SK-N-SH treated with all-trans-retinoic acid at 6 μM for 48 hours (cell line): ENCODE measurements at regions not wholly inside any gene's neighbourhood (a gene's known extent, or its start where the extent isn't known, plus 50 kb on each side); places are given as distances from the start of the nearest gene placed in this dataset.
"Not testable (repeated sequence)": the region's sequence is repeated elsewhere in the genome, so short reads cannot be mapped to it uniquely, and the experiment has no call there.

Source experiments
- ARNTL ChIP-seq: fragments of 450-650 bp; formaldehyde crosslinking; IDR thresholded peaks from 2 replicates; pipeline ENCODE4 v1.5.0; 2020; ENCODE audit warnings: low read depth, mild to moderate bottlenecking, moderate library complexity, borderline replicate concordance
- CREB5 ChIP-seq: fragments of 250-450 bp; sonication (Bioruptor Pico); IDR thresholded peaks from 2 replicates; pipeline ENCODE4 v1.5.1; 2020; ENCODE audit warnings: low read depth, mild to moderate bottlenecking, moderate library complexity
- GLIS3 ChIP-seq: fragments of 250-450 bp; sonication (Bioruptor Pico); IDR thresholded peaks from 2 replicates; pipeline ENCODE4 v1.5.0; 2020; ENCODE audit warnings: mild to moderate bottlenecking, moderate library complexity
- ISL1 ChIP-seq: fragments of 250-450 bp; sonication (Bioruptor Pico); IDR thresholded peaks from 2 replicates; pipeline ENCODE4 v2.1.2; 2022; ENCODE audit warnings: mild to moderate bottlenecking, moderate library complexity
- OSR1 ChIP-seq: fragments of 250-450 bp; sonication (Bioruptor Pico); IDR thresholded peaks from 2 replicates; pipeline ENCODE4 v1.8.0; 2022; ENCODE audit warnings: moderate library complexity, mild to moderate bottlenecking, inconsistent platforms
- PPARA ChIP-seq: fragments of 250-450 bp; sonication (Bioruptor Pico); IDR thresholded peaks from 2 replicates; pipeline ENCODE4 v1.5.0; 2020; ENCODE audit warnings: mild to moderate bottlenecking, borderline replicate concordance
- RARB ChIP-seq: fragments of 250-450 bp; sonication (Bioruptor Pico); IDR thresholded peaks from 2 replicates; pipeline ENCODE4 v1.8.0; 2021; ENCODE audit warnings: mild to moderate bottlenecking, moderate library complexity
- SNAI2 ChIP-seq: fragments of 250-450 bp; sonication (Bioruptor Pico); IDR thresholded peaks from 2 replicates; pipeline ENCODE4 v1.5.0; 2020; ENCODE audit warnings: mild to moderate bottlenecking, moderate library complexity
- TOX ChIP-seq: fragments of 250-450 bp; sonication (Bioruptor Pico); IDR thresholded peaks from 2 replicates; pipeline ENCODE4 v1.8.0; 2021; ENCODE audit warnings: mild to moderate bottlenecking, moderate library complexity, borderline replicate concordance
- ZFP3 ChIP-seq: fragments of 250-450 bp; sonication (Bioruptor Pico); IDR thresholded peaks from 2 replicates; pipeline ENCODE4 v1.5.0; 2020; ENCODE audit warnings: mild to moderate bottlenecking, moderate library complexity
- ZNF565 ChIP-seq: fragments of 450-650 bp; formaldehyde crosslinking; conservative IDR thresholded peaks from 2 replicates; pipeline ENCODE4 v1.5.0; 2020; ENCODE audit warnings: low read depth, mild to moderate bottlenecking, moderate library complexity
- TF ChIP-seq, protein P1 (sequence below): fragments of 250-450 bp; sonication (Bioruptor Pico); IDR thresholded peaks from 2 replicates; pipeline ENCODE4 v1.8.0; 2020; ENCODE audit warnings: mild to moderate bottlenecking, moderate library complexity, borderline replicate concordance

GRCh38 chrX:46080121-46080520, 465.1 kb downstream of the ZNF674 start:
- TF ChIP-seq, protein P1, sequence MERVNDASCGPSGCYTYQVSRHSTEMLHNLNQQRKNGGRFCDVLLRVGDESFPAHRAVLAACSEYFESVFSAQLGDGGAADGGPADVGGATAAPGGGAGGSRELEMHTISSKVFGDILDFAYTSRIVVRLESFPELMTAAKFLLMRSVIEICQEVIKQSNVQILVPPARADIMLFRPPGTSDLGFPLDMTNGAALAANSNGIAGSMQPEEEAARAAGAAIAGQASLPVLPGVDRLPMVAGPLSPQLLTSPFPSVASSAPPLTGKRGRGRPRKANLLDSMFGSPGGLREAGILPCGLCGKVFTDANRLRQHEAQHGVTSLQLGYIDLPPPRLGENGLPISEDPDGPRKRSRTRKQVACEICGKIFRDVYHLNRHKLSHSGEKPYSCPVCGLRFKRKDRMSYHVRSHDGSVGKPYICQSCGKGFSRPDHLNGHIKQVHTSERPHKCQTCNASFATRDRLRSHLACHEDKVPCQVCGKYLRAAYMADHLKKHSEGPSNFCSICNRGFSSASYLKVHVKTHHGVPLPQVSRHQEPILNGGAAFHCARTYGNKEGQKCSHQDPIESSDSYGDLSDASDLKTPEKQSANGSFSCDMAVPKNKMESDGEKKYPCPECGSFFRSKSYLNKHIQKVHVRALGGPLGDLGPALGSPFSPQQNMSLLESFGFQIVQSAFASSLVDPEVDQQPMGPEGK: not testable (repeated sequence)
- TF ChIP-seq PPARA (CRISPR knock-in tag); ZFP3; ZNF565 (CRISPR knock-in tag); SNAI2 (CRISPR knock-in tag); CREB5; GLIS3 (CRISPR knock-in tag); OSR1 (CRISPR knock-in tag); ISL1 (CRISPR knock-in tag); TOX (CRISPR knock-in tag); ARNTL; RARB (CRISPR knock-in tag): not testable (repeated sequence)
